Neural progenitor cell (in vitro differentiated cells): ENCODE measurements at regions not wholly inside any gene's neighbourhood (a gene's known extent, or its start where the extent isn't known, plus 50 kb on each side); places are given as distances from the start of the nearest gene placed in this dataset.
"Not testable (repeated sequence)": the region's sequence is repeated elsewhere in the genome, so short reads cannot be mapped to it uniquely, and the experiment has no call there.

ENCODE experiments used
- DNase-seq: peaks from one replicate; pipeline ENCODE4 v3.0.0-alpha.2; 2016; ENCODE audit warnings: low spot score
- H2AFZ ChIP-seq: fragments of 200-600 bp; sonication (generic); replicated peaks from 2 replicates; pipeline ENCODE4 v1.6.1; 2016; ENCODE audit warnings: antibody characterized with exemption
- H3F3A ChIP-seq: fragments of 200-600 bp; sonication (generic); 2 replicates; pipeline ENCODE4 v1.6.1; 2016; ENCODE audit warnings: antibody characterized with exemption, low read depth
- H3K27ac ChIP-seq: fragments of 200-600 bp; sonication (generic); 2 replicates; pipeline ENCODE4 v1.5.1; 2016; ENCODE audit warnings: mild to moderate bottlenecking
- H3K27me3 ChIP-seq: fragments of 200-600 bp; sonication (generic); 2 replicates; pipeline ENCODE4 v1.6.1; 2016; ENCODE audit warnings: mild to moderate bottlenecking, moderate library complexity
- H3K36me3 ChIP-seq: fragments of 200-600 bp; sonication (generic); 2 replicates; pipeline ENCODE4 v1.5.1; 2016
- H3K4me1 ChIP-seq: fragments of 200-600 bp; sonication (generic); 2 replicates; pipeline ENCODE4 v1.6.1; 2016; ENCODE audit warnings: mixed run types
- H3K4me2 ChIP-seq: fragments of 200-600 bp; sonication (generic); 2 replicates; pipeline ENCODE4 v1.6.1; 2016
- H3K4me3 ChIP-seq: fragments of 200-600 bp; sonication (generic); 2 replicates; pipeline ENCODE4 v1.5.1; 2016
- H3K79me2 ChIP-seq: fragments of 200-600 bp; sonication (generic); 2 replicates; pipeline ENCODE4 v1.6.1; 2016; ENCODE audit warnings: low read depth
- H3K9ac ChIP-seq: fragments of 200-600 bp; sonication (generic); 2 replicates; pipeline ENCODE4 v1.6.1; 2016
- H3K9me3 ChIP-seq: fragments of 200-600 bp; sonication (generic); 2 replicates; pipeline ENCODE4 v1.5.1; 2016; ENCODE audit warnings: low read depth
- H4K20me1 ChIP-seq: fragments of 200-600 bp; sonication (generic); 2 replicates; pipeline ENCODE4 v1.6.1; 2016; ENCODE audit warnings: low read depth
- H3K27ac Mint-ChIP-seq: 3 replicates; pipeline ENCODE4 v1.8.0; 2021; ENCODE audit warnings: mixed read lengths
- H3K27me3 Mint-ChIP-seq: 2 replicates; pipeline ENCODE4 v1.8.0; 2022; ENCODE audit warnings: low read depth, mild to moderate bottlenecking, inconsistent platforms, moderate library complexity, mixed read lengths; ENCODE audit not compliant: insufficient read depth
- H3K36me3 Mint-ChIP-seq: 3 replicates; pipeline ENCODE4 v1.8.0; 2021; ENCODE audit warnings: mixed read lengths
- H3K4me1 Mint-ChIP-seq: 3 replicates; pipeline ENCODE4 v1.8.0; 2021; ENCODE audit warnings: mixed read lengths
- H3K4me3 Mint-ChIP-seq: 3 replicates; pipeline ENCODE4 v1.8.0; 2021; ENCODE audit warnings: mild to moderate bottlenecking, moderate library complexity, mixed read lengths
- H3K9me3 Mint-ChIP-seq: 3 replicates; pipeline ENCODE4 v1.8.0; 2020; ENCODE audit warnings: mixed read lengths
- CTCF ChIP-seq: fragments of 200-600 bp; sonication (generic); IDR thresholded peaks from 2 replicates; pipeline ENCODE4 v1.5.1; 2017; ENCODE audit warnings: antibody characterized with exemption, mild to moderate bottlenecking
- EZH2 ChIP-seq: fragments of 200-600 bp; sonication (generic); IDR thresholded peaks from 2 replicates; pipeline ENCODE4 v1.6.1; 2017; ENCODE audit warnings: antibody characterized with exemption, mild to moderate bottlenecking, moderate library complexity
- EZH2phosphoT487 ChIP-seq: fragments of 200-600 bp; sonication (generic); IDR thresholded peaks from 2 replicates; pipeline ENCODE4 v1.6.1; 2017; ENCODE audit warnings: antibody characterized with exemption

DNA sequence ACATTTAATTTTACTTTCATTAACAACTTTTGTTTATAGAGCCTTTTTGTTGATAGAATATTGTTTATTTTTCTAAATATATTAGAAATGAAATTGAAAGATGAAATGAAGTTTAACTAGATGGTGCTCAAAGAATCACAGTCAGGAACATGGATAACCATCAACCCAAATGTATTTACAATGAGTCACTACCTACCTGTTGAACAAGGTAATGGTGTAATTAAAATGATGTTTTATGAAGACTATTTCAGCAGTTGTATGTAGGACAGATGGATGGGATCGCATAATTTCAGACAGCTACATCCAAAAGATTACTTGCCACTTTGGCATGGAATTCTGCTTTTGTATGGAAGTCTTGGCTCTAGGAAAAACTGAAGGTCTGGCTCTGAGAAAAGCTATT lies 403.6 kb upstream of the SLC10A2 start:
- no peak overlapping the region for H3K9ac ChIP-seq
- H3K27ac ChIP-seq = no peak overlapping the region
- Mint-ChIP-seq H3K27me3 (no peaks in the 10 kb centered on the region), H3K4me3 (no peak overlapping the region), H3K36me3 (no peaks in the 10 kb centered on the region), H3K27ac (no peak overlapping the region), H3K4me1 (no peaks in the 10 kb centered on the region), H3K9me3 (peaks cover 4% of the 10 kb centered on the region)
- no peak overlapping the region for H2AFZ ChIP-seq
- DNase-seq = no peak
- H3K36me3 ChIP-seq = no peaks in the 10 kb centered on the region
- H3K4me2 ChIP-seq = no peak overlapping the region
- H3F3A ChIP-seq = no peaks in the 10 kb centered on the region
- no peaks in the 10 kb centered on the region for H3K9me3 ChIP-seq
- H4K20me1 ChIP-seq = no peaks in the 10 kb centered on the region
- H3K4me3 ChIP-seq = no peak overlapping the region
- no peaks in the 10 kb centered on the region for H3K4me1 ChIP-seq
- no peaks in the 10 kb centered on the region for H3K79me2 ChIP-seq
- TF ChIP-seq EZH2phosphoT487 (no peak), EZH2 (no peak), CTCF (no peak)
- H3K27me3 ChIP-seq = no peaks in the 10 kb centered on the region

- Histone ChIP-seq H3K27me3 (no peaks in the 10 kb centered on the region), H3F3A (no peaks in the 10 kb centered on the region), H3K4me2 (no peak overlapping the region), H3K9ac (no peak overlapping the region), H4K20me1 (no peaks in the 10 kb centered on the region), H3K36me3 (no peaks in the 10 kb centered on the region), H2AFZ (no peak overlapping the region), H3K9me3 (no peaks in the 10 kb centered on the region), H3K79me2 (no peaks in the 10 kb centered on the region), H3K27ac (no peak overlapping the region), H3K4me1 (no peaks in the 10 kb centered on the region), H3K4me3 (no peak overlapping the region)
- peaks cover 5% of the 10 kb centered on the region for H3K9me3 Mint-ChIP-seq
- no peaks in the 10 kb centered on the region for H3K4me1 Mint-ChIP-seq
- no peak overlapping the region for H3K27ac Mint-ChIP-seq
- no peaks in the 10 kb centered on the region for H3K27me3 Mint-ChIP-seq
- no peaks in the 10 kb centered on the region for H3K36me3 Mint-ChIP-seq
- no peak for TF ChIP-seq CTCF
- TF ChIP-seq EZH2 = no peak
- TF ChIP-seq EZH2phosphoT487 = no peak
- no peak overlapping the region for H3K4me3 Mint-ChIP-seq
- DNase-seq = no peak
Measured at GRCh38 chr13:103466761-103467160, 400.5 kb upstream of the SLC10A2 start.

DNA sequence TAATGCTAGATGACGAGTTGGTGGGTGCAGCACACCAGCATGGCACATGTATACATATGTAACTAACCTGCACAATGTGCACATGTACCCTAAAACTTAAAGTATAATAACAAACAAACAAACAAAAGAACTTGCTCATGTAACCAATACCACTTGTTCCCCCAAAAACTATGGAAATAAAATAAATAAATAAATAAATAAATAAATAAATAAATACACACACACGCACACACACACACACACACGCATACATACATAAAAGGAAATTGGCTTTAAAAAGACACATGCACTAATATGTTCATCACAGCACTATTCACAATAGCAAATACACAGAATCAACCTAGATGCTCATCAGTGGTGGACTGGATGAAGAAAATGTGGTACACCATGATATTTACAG lies 394.0 kb upstream of the SLC10A2 start:
- H3K4me3 Mint-ChIP-seq, H3K79me2 ChIP-seq, H3K36me3 ChIP-seq, H3K9ac ChIP-seq, H3K4me3 ChIP-seq, H3K27me3 Mint-ChIP-seq, H4K20me1 ChIP-seq, DNase-seq, H3K4me1 Mint-ChIP-seq, H2AFZ ChIP-seq, H3K4me2 ChIP-seq, H3K27me3 ChIP-seq, H3K9me3 Mint-ChIP-seq, H3K27ac Mint-ChIP-seq, H3K9me3 ChIP-seq, H3K27ac ChIP-seq, H3K36me3 Mint-ChIP-seq, H3K4me1 ChIP-seq, H3F3A ChIP-seq: not testable (repeated sequence)

DNA sequence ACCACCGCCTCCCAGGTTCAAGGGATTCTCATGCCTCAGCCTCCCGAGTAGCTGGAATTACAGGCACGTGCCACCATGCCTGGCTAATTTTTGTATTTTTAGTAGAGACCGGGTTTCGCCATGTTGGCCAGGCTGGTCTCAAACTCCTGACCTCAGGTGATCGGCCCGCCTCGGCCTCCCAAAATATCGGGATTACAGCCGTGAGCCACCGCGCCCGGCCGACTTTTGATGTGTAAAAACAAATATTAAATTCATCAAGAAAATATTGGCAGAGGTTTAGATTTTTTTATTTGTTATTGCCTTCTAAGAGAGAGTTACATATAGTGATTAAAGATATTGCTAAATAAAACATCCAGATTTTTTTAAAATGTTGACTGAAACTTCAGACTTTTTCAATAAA lies 390.8 kb upstream of the SLC10A2 start:
- not testable (repeated sequence) for H3K9me3 Mint-ChIP-seq, H3K27me3 ChIP-seq, H3K27ac ChIP-seq, H3K9me3 ChIP-seq, H3K79me2 ChIP-seq, H3K4me3 ChIP-seq, H3K36me3 ChIP-seq, H3K27ac Mint-ChIP-seq, H4K20me1 ChIP-seq, H3K36me3 Mint-ChIP-seq, H3K4me3 Mint-ChIP-seq, H2AFZ ChIP-seq, H3K27me3 Mint-ChIP-seq, H3K4me1 Mint-ChIP-seq, H3K9ac ChIP-seq, H3K4me2 ChIP-seq, H3K4me1 ChIP-seq, DNase-seq, H3F3A ChIP-seq
